ENCODE measurements at regions not wholly inside any gene's neighbourhood (a gene's known extent, or its start where the extent isn't known, plus 50 kb on each side); places are given as distances from the start of the nearest gene placed in this dataset.

GRCh38 chr18:22345718-22346117 lies 72.0 kb downstream of the CTAGE1 start:
- TF ChIP-seq, protein P1, sequence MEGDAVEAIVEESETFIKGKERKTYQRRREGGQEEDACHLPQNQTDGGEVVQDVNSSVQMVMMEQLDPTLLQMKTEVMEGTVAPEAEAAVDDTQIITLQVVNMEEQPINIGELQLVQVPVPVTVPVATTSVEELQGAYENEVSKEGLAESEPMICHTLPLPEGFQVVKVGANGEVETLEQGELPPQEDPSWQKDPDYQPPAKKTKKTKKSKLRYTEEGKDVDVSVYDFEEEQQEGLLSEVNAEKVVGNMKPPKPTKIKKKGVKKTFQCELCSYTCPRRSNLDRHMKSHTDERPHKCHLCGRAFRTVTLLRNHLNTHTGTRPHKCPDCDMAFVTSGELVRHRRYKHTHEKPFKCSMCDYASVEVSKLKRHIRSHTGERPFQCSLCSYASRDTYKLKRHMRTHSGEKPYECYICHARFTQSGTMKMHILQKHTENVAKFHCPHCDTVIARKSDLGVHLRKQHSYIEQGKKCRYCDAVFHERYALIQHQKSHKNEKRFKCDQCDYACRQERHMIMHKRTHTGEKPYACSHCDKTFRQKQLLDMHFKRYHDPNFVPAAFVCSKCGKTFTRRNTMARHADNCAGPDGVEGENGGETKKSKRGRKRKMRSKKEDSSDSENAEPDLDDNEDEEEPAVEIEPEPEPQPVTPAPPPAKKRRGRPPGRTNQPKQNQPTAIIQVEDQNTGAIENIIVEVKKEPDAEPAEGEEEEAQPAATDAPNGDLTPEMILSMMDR (IDR thresholded peaks at IDR 0.05) = no peak
- no peak for TF ChIP-seq POLR2A (IDR thresholded peaks at IDR 0.05)

Measured in esophagus squamous epithelium (tissue), 4 donors.